GM12872 (cell line): ENCODE measurements at regions not wholly inside any gene's neighbourhood (a gene's known extent, or its start where the extent isn't known, plus 50 kb on each side); places are given as distances from the start of the nearest gene placed in this dataset.

Experiments
- TF ChIP-seq, protein P1 (sequence below): IDR thresholded peaks from 3 replicates; pipeline ENCODE4 v1.5.1; 2011; ENCODE audit warnings: low read depth, mild to moderate bottlenecking, low read length, moderate library complexity; ENCODE audit not compliant: insufficient read depth

DNA sequence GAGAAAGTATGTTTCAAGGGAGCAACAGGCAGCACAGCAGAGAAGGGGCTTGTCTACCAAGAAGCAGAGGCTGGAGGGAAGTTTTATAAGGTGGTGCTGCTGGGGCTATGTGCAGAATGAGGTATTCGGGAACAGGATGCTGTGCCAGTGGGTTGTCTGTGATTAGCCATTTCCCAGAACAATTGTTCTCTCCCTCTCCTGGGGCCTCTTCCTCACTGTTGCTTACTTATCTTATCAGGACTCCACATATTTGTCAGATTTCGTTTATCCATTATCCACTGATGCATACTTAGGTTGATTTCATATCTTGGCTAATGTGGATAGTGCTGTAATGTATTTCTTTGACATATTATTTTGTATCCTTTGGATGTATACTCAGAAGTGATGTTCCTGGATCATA, 195.1 kb upstream of the RTL1 start:
- TF ChIP-seq, protein P1, sequence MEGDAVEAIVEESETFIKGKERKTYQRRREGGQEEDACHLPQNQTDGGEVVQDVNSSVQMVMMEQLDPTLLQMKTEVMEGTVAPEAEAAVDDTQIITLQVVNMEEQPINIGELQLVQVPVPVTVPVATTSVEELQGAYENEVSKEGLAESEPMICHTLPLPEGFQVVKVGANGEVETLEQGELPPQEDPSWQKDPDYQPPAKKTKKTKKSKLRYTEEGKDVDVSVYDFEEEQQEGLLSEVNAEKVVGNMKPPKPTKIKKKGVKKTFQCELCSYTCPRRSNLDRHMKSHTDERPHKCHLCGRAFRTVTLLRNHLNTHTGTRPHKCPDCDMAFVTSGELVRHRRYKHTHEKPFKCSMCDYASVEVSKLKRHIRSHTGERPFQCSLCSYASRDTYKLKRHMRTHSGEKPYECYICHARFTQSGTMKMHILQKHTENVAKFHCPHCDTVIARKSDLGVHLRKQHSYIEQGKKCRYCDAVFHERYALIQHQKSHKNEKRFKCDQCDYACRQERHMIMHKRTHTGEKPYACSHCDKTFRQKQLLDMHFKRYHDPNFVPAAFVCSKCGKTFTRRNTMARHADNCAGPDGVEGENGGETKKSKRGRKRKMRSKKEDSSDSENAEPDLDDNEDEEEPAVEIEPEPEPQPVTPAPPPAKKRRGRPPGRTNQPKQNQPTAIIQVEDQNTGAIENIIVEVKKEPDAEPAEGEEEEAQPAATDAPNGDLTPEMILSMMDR, result no peak

DNA sequence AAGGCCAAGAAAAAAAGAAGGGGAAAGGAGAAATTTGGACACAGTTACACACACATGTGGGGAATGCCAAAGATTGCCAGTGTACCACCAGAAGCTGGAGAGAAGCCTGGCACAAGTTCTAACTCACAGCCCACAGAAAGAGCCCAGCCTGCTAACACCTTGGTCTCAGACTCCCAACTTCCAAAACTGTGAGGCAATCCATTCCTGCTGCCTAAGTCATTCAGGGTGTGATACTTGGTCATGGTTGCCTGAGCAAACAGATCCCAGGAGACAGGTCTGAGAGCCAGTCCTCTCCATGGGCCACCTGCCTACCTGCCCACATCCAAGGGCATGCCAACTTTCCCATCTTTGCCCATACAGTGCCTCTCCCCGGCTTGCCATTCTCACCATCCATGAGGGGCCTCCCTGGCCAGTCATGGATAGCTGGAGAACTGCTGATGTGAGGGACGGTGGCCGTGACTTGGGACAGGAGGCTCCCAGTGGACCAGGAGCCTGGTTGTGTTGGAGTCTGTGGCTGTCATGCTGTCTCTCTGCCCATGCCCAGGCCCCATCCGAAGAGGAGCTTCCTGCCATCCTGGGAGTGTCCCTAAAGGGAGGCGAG, 198.0 kb upstream of the RTL1 start:
- TF ChIP-seq, protein P1, result no peak

DNA sequence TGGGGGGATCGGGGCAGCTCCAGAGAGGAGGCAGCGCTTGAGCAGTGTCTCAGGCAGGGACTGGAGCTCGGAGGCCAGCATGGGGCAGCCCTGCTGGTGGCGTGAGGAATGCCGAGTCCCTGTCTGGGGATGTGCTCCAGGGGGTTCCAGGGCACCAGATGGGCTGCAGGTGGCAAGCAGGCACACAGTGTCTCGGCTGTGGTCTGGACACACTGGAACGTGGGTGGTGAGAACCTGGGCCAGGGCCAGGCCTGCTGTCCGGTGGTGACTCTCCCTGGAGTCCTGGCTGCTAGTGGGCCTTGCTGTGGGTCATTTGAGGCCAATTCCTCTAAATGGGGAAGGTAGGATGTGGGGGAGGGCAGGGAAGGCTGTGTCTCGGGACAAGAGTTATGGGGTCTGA, 199.4 kb upstream of the RTL1 start:
- TF ChIP-seq, protein P1, result no peak

DNA sequence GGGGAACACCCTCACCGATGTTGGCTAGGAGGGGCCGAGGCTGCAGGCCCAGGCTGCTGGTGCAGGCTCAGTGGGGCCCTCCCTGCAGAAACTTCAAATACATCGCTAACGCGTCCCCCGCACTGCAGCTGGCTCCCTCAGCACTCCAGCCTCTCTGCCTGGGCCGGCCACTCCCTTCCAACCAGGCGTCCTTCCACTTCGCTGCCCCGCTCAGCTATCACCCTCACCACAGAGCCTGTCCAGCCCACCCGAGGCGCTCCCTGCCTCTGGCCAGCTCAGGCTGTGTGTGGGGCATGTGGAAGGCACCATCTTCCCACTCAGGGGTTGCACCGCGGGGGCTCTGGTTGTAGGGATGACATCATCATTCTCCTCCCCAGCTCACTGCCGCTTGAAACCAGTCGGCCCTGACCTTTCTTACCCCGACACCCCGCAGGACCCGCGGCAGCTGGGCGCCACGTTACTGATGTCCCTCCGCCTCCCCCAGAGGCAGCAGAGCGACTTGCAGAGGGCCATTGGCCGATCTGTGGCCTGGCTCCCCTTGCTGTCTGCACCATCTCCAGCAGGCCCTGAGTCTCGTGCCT, 199.9 kb upstream of the RTL1 start:
- TF ChIP-seq, protein P1, result no peak

DNA sequence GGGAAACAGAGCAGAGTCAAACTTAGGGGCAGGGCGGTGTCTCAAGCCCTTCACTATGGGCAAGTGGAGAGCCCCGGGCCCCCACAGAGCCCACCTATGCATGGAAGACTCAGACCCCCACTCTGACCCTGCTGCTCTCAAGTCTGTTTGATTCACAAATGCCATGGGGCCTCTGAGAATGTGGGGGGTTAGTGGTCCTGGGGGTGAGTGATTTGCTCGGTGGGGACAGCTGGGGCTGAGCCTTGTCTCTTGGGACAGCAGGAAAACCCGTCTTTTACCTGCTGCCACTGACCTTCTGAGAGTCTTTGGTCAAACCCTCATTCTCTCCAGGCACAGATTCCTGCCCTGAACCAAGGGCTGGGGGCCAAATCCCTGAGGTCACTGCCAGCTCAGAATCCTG, 201.0 kb upstream of the RTL1 start:
- TF ChIP-seq, protein P1, result no peak

DNA sequence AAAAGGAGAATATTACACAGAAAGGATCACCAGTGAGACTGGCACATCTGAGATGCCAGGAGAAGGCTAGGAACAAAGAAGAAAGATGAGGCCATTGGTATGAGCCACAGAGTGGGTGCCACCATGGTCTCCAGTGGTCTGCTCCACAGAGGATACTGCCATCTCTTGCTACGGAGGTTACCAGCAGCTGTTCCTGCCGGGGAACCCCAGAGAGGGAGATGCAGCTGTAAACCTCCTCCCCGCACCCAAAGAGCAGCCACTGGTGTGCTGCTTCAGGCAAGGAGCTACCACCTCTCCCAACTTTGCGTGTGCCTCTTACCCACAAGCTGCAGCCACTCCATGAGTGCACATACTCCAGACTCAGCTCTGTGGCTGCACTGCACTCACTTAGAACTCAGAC, 201.5 kb upstream of the RTL1 start:
- TF ChIP-seq, protein P1, result no peak

DNA sequence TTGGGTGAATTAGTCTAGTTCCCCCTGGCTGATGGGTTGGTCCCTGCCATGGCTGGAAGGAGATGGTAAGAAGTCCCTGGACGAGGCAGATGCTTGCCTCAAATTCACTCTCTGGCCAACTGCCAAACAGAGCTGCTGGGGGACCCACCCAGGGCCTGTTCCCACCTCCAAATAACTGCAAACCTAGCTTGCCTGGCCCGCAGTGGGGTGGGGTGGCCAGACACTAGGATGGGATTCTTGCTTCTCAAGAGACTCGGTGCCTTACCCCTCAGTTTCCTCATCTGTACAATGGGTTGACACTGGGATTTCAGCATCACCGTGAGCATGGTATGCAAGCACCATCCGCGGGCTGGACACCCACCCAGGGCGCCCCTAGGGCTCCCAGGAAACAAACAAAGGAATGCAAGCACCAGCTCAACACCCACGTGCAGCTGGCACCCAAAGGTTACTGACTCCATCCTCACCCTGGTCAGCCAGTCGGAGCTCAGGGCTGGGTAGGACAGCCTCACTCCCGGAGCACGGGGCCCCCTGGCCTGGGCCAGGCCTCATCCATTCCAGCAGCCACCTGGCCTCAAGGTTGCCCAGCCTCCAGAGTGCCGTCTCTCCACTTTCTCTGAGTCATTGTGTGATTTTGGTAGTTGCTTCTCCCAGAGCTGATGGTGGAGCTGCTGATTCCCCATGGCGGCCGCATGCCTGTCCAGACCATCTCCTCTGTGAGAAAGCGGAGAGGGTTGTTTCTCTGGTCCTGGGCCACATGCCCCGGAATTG, 205.2 kb upstream of the RTL1 start:
- TF ChIP-seq, protein P1, result no peak
